Endothelial cell of umbilical vein (primary cell): ENCODE measurements at regions not wholly inside any gene's neighbourhood (a gene's known extent, or its start where the extent isn't known, plus 50 kb on each side); places are given as distances from the start of the nearest gene placed in this dataset.

Experiments
- CTCF ChIP-seq, 2 donors: IDR thresholded peaks; 1 replicate in 1 of 2; 2 replicates in 1 of 2; pipeline ENCODE4 v1.5.1; 2011; ENCODE audit warnings: low read length in 2 of 2, mild to moderate bottlenecking in 2 of 2, moderate library complexity in 2 of 2, control low read depth in 1 of 2, inconsistent platforms in 1 of 2, low read depth in 1 of 2; ENCODE audit not compliant: insufficient read depth in 1 of 2; ENCODE audit errors: extremely low read depth in 1 of 2
- EZH2 ChIP-seq: IDR thresholded peaks from 2 replicates; pipeline ENCODE4 v1.6.1; 2012; ENCODE audit warnings: borderline replicate concordance, low read depth, mild to moderate bottlenecking, moderate library complexity, low read length, inconsistent platforms; ENCODE audit not compliant: severe bottlenecking
- FOS ChIP-seq: IDR thresholded peaks from 2 replicates; pipeline ENCODE4 v1.6.1; 2011; ENCODE audit warnings: mild to moderate bottlenecking, low read length, moderate library complexity, borderline replicate concordance; ENCODE audit not compliant: insufficient read depth
- GATA2 ChIP-seq: IDR thresholded peaks from 2 replicates; pipeline ENCODE4 v1.7.0; 2011; ENCODE audit warnings: low read depth, mild to moderate bottlenecking, moderate library complexity, mixed read lengths, low read length; ENCODE audit not compliant: insufficient read length, insufficient read depth
- JUN ChIP-seq: IDR thresholded peaks from 2 replicates; pipeline ENCODE4 v1.6.1; 2011; ENCODE audit warnings: borderline replicate concordance, low read depth; ENCODE audit not compliant: insufficient read length, insufficient read depth
- MYC ChIP-seq: IDR thresholded peaks from one replicate; pipeline ENCODE4 v1.6.1; 2011; ENCODE audit warnings: mild to moderate bottlenecking, low read depth, low read length
- POLR2A ChIP-seq: IDR thresholded peaks from 2 replicates; pipeline ENCODE4 v1.6.1; 2012; ENCODE audit warnings: low read depth, mild to moderate bottlenecking, control low read depth, low read length
- POLR2AphosphoS5 ChIP-seq: IDR thresholded peaks from 2 replicates; pipeline ENCODE4 v1.6.1; 2012; ENCODE audit warnings: low read depth, mild to moderate bottlenecking, control low read depth, low read length, moderate library complexity; ENCODE audit not compliant: insufficient read depth
- TF ChIP-seq, protein P1 (sequence below): IDR thresholded peaks from 2 replicates; pipeline ENCODE4 v1.6.1; 2011; ENCODE audit not compliant: insufficient read depth, insufficient read length

DNA sequence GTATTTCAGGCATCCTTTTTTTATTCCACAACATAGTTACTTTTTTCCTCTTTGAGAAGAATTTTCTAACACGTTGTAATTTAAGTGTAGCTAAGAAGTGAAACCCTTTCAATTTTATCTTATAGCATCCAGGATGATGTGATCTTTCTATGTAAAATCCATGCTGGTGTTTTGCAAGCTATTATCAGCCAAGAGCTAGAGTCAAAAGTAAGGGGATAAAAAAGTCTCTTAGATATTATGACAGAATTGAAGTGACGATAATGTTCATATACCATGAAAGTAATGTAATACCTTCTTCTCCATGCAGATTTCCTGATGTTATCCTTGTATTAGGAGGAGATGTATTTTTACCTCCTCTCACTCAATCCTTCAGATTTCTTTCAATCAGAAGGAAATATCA, 64.2 kb upstream of the MBL2 start:
- TF ChIP-seq POLR2AphosphoS5 = no peak
- no peak for TF ChIP-seq CTCF (IDR thresholded peaks at IDR 0.05; ENCODE audit: extremely low read depth in 1 of 2, insufficient read depth in 1 of 2, low read depth in 1 of 2, low read length in 2 of 2)
- no peak for TF ChIP-seq EZH2
- TF ChIP-seq, protein P1, sequence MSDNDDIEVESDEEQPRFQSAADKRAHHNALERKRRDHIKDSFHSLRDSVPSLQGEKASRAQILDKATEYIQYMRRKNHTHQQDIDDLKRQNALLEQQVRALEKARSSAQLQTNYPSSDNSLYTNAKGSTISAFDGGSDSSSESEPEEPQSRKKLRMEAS = no peak
- TF ChIP-seq POLR2A = no peak
- TF ChIP-seq GATA2 = no peak
- TF ChIP-seq MYC = no peak
- TF ChIP-seq JUN = no peak
- TF ChIP-seq FOS = no peak
